ENCODE measurements at regions not wholly inside any gene's neighbourhood (a gene's known extent, or its start where the extent isn't known, plus 50 kb on each side); places are given as distances from the start of the nearest gene placed in this dataset.

GRCh38 chr5:3854188-3854821 is 258.7 kb downstream of the IRX1 start:
- Histone ChIP-seq H3K36me3 (no peaks in the 10 kb centered on the region), H3K27me3 (no peaks in the 10 kb centered on the region), H3K9me3 (no peaks in the 10 kb centered on the region), H3K4me1 (ENCODE audit: insufficient read depth) (no peaks in the 10 kb centered on the region), H3K4me3 (no peak overlapping the region), H3K27ac (no peak overlapping the region)
- intact Hi-C loops (cut with DNase I): no loop called here
- TF ChIP-seq CTCF (IDR thresholded peaks at IDR 0.05) (no peak), POLR2A (IDR thresholded peaks at IDR 0.05) (no peak), EP300 (IDR thresholded peaks at IDR 0.05) (no peak)
- WGBS, 3 donors: 57 to 75% (median 65%) methylated on average over 30 of the region's 30 CpGs
- no peak for DNase-seq

GRCh38 chr5:3856036-3856435 is 260.4 kb downstream of the IRX1 start:
- DNase-seq: no peak
- TF ChIP-seq CTCF (IDR thresholded peaks at IDR 0.05) (no peak), EP300 (IDR thresholded peaks at IDR 0.05) (no peak), POLR2A (IDR thresholded peaks at IDR 0.05) (no peak)
- H3K9me3 ChIP-seq: no peaks in the 10 kb centered on the region
- H3K36me3 ChIP-seq: no peaks in the 10 kb centered on the region
- H3K27ac ChIP-seq: no peak overlapping the region
- no peaks in the 10 kb centered on the region for H3K27me3 ChIP-seq
- no peaks in the 10 kb centered on the region for H3K4me1 ChIP-seq (ENCODE audit: insufficient read depth)
- no peak overlapping the region for H3K4me3 ChIP-seq
- 88 to 95% (median 91%) methylated on average over 6 of the region's 6 CpGs for WGBS, 3 donors
- intact Hi-C loops (cut with DNase I): no loop called here

- Histone ChIP-seq H3K36me3 (no peaks in the 10 kb centered on the region), H3K9me3 (no peaks in the 10 kb centered on the region), H3K4me1 (ENCODE audit: insufficient read depth) (no peaks in the 10 kb centered on the region), H3K27ac (no peak overlapping the region), H3K27me3 (no peaks in the 10 kb centered on the region), H3K4me3 (no peak overlapping the region)
- intact Hi-C loops (cut with DNase I): no loop called here
- DNase-seq: no peak
- TF ChIP-seq POLR2A (IDR thresholded peaks at IDR 0.05): no peak
- TF ChIP-seq CTCF (IDR thresholded peaks at IDR 0.05): no peak
- TF ChIP-seq EP300 (IDR thresholded peaks at IDR 0.05): no peak
- WGBS, 3 donors: 11 to 29% (median 16%) methylated on average over 4 of the region's 4 CpGs
Measured at GRCh38 chr5:3858524-3858923, 262.9 kb downstream of the IRX1 start.

GRCh38 chr5:3862906-3863305 is 267.3 kb downstream of the IRX1 start:
- intact Hi-C loops (cut with DNase I): no loop called here
- WGBS, 3 donors: 69 to 87% (median 76%) methylated on average over 4 of the region's 4 CpGs
- TF ChIP-seq POLR2A (IDR thresholded peaks at IDR 0.05) (no peak), EP300 (IDR thresholded peaks at IDR 0.05) (no peak), CTCF (IDR thresholded peaks at IDR 0.05) (no peak)

More at GRCh38 chr5:3862906-3863305, 267.3 kb downstream of the IRX1 start:
- no peak overlapping the region for H3K4me3 ChIP-seq
- DNase-seq: no peak
- H3K27me3 ChIP-seq: no peaks in the 10 kb centered on the region
- H3K9me3 ChIP-seq: no peaks in the 10 kb centered on the region
- no peak overlapping the region for H3K27ac ChIP-seq
- no peaks in the 10 kb centered on the region for H3K36me3 ChIP-seq
- no peaks in the 10 kb centered on the region for H3K4me1 ChIP-seq (ENCODE audit: insufficient read depth)

All from ovary (tissue), 7 donors.